ENCODE measurements at regions not wholly inside any gene's neighbourhood (a gene's known extent, or its start where the extent isn't known, plus 50 kb on each side); places are given as distances from the start of the nearest gene placed in this dataset.

- DNase-seq (ENCODE audit: low read depth) (no peak), FAIRE-seq (peak; percentile 65)
- H3K4me3 ChIP-seq (ENCODE audit: insufficient read depth, low read depth, low read length): no peak overlapping the region
- H2AFZ ChIP-seq (ENCODE audit: low read depth, low read length): no peak overlapping the region
- H3K36me3 ChIP-seq (ENCODE audit: insufficient read depth, low read length): no peaks in the 10 kb centered on the region
- H3K9ac ChIP-seq (ENCODE audit: low read length): no peak overlapping the region
- H3K27ac Mint-ChIP-seq (ENCODE audit: unreplicated experiment): no peak overlapping the region
- no peaks in the 10 kb centered on the region for H4K20me1 ChIP-seq (ENCODE audit: insufficient read depth, low read length)
- H3K27ac ChIP-seq (ENCODE audit: low read depth, low read length): no peak overlapping the region
- H3K9me3 ChIP-seq (ENCODE audit: insufficient read depth, low read depth, low read length): no peaks in the 10 kb centered on the region
- H3K4me1 ChIP-seq (ENCODE audit: insufficient read depth, low read length): no peaks in the 10 kb centered on the region
- no peak overlapping the region for H3K4me3 Mint-ChIP-seq (ENCODE audit: unreplicated experiment)
- H3K4me1 Mint-ChIP-seq (ENCODE audit: low read depth, unreplicated experiment): no peaks in the 10 kb centered on the region
- H3K27me3 ChIP-seq (ENCODE audit: insufficient read depth, low read length): no peaks in the 10 kb centered on the region
- H3K9me3 Mint-ChIP-seq (ENCODE audit: unreplicated experiment): no peaks in the 10 kb centered on the region
- H3K36me3 Mint-ChIP-seq (ENCODE audit: low read depth, unreplicated experiment): no peaks in the 10 kb centered on the region
- no peak overlapping the region for H3K4me2 ChIP-seq (ENCODE audit: low read length)
- no peaks in the 10 kb centered on the region for H3K79me2 ChIP-seq (ENCODE audit: insufficient read depth, low read length)
- TF ChIP-seq, protein P1, sequence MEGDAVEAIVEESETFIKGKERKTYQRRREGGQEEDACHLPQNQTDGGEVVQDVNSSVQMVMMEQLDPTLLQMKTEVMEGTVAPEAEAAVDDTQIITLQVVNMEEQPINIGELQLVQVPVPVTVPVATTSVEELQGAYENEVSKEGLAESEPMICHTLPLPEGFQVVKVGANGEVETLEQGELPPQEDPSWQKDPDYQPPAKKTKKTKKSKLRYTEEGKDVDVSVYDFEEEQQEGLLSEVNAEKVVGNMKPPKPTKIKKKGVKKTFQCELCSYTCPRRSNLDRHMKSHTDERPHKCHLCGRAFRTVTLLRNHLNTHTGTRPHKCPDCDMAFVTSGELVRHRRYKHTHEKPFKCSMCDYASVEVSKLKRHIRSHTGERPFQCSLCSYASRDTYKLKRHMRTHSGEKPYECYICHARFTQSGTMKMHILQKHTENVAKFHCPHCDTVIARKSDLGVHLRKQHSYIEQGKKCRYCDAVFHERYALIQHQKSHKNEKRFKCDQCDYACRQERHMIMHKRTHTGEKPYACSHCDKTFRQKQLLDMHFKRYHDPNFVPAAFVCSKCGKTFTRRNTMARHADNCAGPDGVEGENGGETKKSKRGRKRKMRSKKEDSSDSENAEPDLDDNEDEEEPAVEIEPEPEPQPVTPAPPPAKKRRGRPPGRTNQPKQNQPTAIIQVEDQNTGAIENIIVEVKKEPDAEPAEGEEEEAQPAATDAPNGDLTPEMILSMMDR (IDR thresholded peaks at IDR 0.05; ENCODE audit: insufficient read depth, low read depth, low read length): no peak
- no peak for TF ChIP-seq EZH2 (IDR thresholded peaks at IDR 0.05; ENCODE audit: insufficient read depth, low read length)
- no peaks in the 10 kb centered on the region for H3K27me3 Mint-ChIP-seq (ENCODE audit: low read depth, unreplicated experiment)
These were observed 83.5 kb downstream of the TBX22 start for GRCh38 chrX:80098038-80098437.

DNA sequence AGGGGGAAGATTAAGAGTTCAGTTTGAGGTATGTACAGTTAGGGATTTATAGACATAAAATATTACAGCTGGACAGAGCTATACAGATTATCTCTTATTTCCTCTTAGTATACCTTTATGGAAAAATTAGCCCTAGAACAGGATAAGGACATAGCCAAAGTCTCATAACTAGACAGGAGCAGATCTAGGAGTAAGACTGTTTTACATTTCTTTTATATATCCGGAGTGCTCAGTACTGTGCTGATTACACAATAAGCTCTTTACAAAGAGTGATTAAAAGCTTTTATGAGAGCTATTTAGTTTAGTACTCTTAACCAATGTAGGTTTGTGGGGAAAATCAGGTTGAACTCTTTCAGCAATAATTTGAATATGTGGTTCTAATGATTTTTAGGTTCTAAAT is 105.8 kb downstream of the TBX22 start:
- Mint-ChIP-seq H3K27ac (ENCODE audit: unreplicated experiment) (no peak overlapping the region), H3K4me1 (ENCODE audit: low read depth, unreplicated experiment) (no peaks in the 10 kb centered on the region), H3K36me3 (ENCODE audit: low read depth, unreplicated experiment) (no peaks in the 10 kb centered on the region), H3K4me3 (ENCODE audit: unreplicated experiment) (no peak overlapping the region), H3K27me3 (ENCODE audit: low read depth, unreplicated experiment) (no peaks in the 10 kb centered on the region), H3K9me3 (ENCODE audit: unreplicated experiment) (no peaks in the 10 kb centered on the region)
- no peaks in the 10 kb centered on the region for H3K4me1 ChIP-seq (ENCODE audit: insufficient read depth, low read length)
- no peak overlapping the region for H3K9ac ChIP-seq (ENCODE audit: low read length)
- no peak overlapping the region for H3K4me3 ChIP-seq (ENCODE audit: insufficient read depth, low read depth, low read length)
- no peak overlapping the region for H3K27ac ChIP-seq (ENCODE audit: low read depth, low read length)
- peak; percentile 50 for FAIRE-seq
- H3K36me3 ChIP-seq (ENCODE audit: insufficient read depth, low read length): no peaks in the 10 kb centered on the region
- no peaks in the 10 kb centered on the region for H3K27me3 ChIP-seq (ENCODE audit: insufficient read depth, low read length)
- no peak for DNase-seq (ENCODE audit: low read depth)
- no peaks in the 10 kb centered on the region for H3K79me2 ChIP-seq (ENCODE audit: insufficient read depth, low read length)
- no peaks in the 10 kb centered on the region for H3K9me3 ChIP-seq (ENCODE audit: insufficient read depth, low read depth, low read length)
- no peaks in the 10 kb centered on the region for H4K20me1 ChIP-seq (ENCODE audit: insufficient read depth, low read length)
- H3K4me2 ChIP-seq (ENCODE audit: low read length): no peak overlapping the region
- TF ChIP-seq, protein P1 (IDR thresholded peaks at IDR 0.05; ENCODE audit: insufficient read depth, low read depth, low read length): no peak
- no peak for TF ChIP-seq EZH2 (IDR thresholded peaks at IDR 0.05; ENCODE audit: insufficient read depth, low read length)
- no peak overlapping the region for H2AFZ ChIP-seq (ENCODE audit: low read depth, low read length)

- Mint-ChIP-seq H3K36me3 (ENCODE audit: low read depth, unreplicated experiment) (no peaks in the 10 kb centered on the region), H3K4me3 (ENCODE audit: unreplicated experiment) (no peak overlapping the region), H3K9me3 (ENCODE audit: unreplicated experiment) (no peaks in the 10 kb centered on the region), H3K27me3 (ENCODE audit: low read depth, unreplicated experiment) (no peaks in the 10 kb centered on the region), H3K27ac (ENCODE audit: unreplicated experiment) (no peak overlapping the region), H3K4me1 (ENCODE audit: low read depth, unreplicated experiment) (peaks cover 4% of the 10 kb centered on the region)
- no peak for TF ChIP-seq EZH2 (IDR thresholded peaks at IDR 0.05; ENCODE audit: insufficient read depth, low read length)
- TF ChIP-seq, protein P1 (IDR thresholded peaks at IDR 0.05; ENCODE audit: insufficient read depth, low read depth, low read length): no peak
- Histone ChIP-seq H3K9ac (ENCODE audit: low read length) (no peak overlapping the region), H3K27me3 (ENCODE audit: insufficient read depth, low read length) (no peaks in the 10 kb centered on the region), H2AFZ (ENCODE audit: low read depth, low read length) (no peak overlapping the region), H3K36me3 (ENCODE audit: insufficient read depth, low read length) (no peaks in the 10 kb centered on the region), H3K4me3 (ENCODE audit: insufficient read depth, low read depth, low read length) (no peak overlapping the region), H3K9me3 (ENCODE audit: insufficient read depth, low read depth, low read length) (no peaks in the 10 kb centered on the region), H3K4me2 (ENCODE audit: low read length) (no peak overlapping the region), H4K20me1 (ENCODE audit: insufficient read depth, low read length) (no peaks in the 10 kb centered on the region), H3K27ac (ENCODE audit: low read depth, low read length) (no peak overlapping the region), H3K4me1 (ENCODE audit: insufficient read depth, low read length) (no peaks in the 10 kb centered on the region), H3K79me2 (ENCODE audit: insufficient read depth, low read length) (no peaks in the 10 kb centered on the region)
- peak; percentile 43 for FAIRE-seq
- DNase-seq (ENCODE audit: low read depth): no peak
These were observed 124.4 kb downstream of the TBX22 start for GRCh38 chrX:80138938-80139337.
